B cell (primary cell): ENCODE measurements at regions not wholly inside any gene's neighbourhood (a gene's known extent, or its start where the extent isn't known, plus 50 kb on each side); places are given as distances from the start of the nearest gene placed in this dataset.

Source experiments
- ATAC-seq: fragments of 200-7000 bp; cut with Tn5 transposase; one replicate; pipeline ENCODE4 v1.10.0; 2021; ENCODE audit warnings: low read depth, mild to moderate bottlenecking, moderate number of reproducible peaks, moderate library complexity
- CTCF ChIA-PET: fragments of 350-600 bp; sonication (Branson Sonifier 250); formaldehyde crosslinking; loops from one replicate; lab custom pipeline; 2021; ENCODE audit warnings: antibody characterized with exemption, inconsistent platforms; lab: Charles Lee
- POLR2A ChIA-PET: fragments of 350-600 bp; sonication (Branson Sonifier 250); formaldehyde crosslinking; loops from one replicate; lab custom pipeline; 2021; ENCODE audit warnings: antibody characterized with exemption; lab: Charles Lee
- DNase-seq: peaks from one replicate; pipeline ENCODE4 v3.0.0; 2013
- H2AFZ ChIP-seq: 2 replicates; pipeline ENCODE4 v1.6.1; 2012; ENCODE audit warnings: mild to moderate bottlenecking, low read depth, low read length; ENCODE audit not compliant: insufficient read depth, poor library complexity, severe bottlenecking
- H3K27ac ChIP-seq, 2 donors: 1 replicate in 1 of 2; 2 replicates in 1 of 2; pipeline ENCODE4 v1.5.1; 2012 to 2013; ENCODE audit warnings: low read length in 2 of 2, mild to moderate bottlenecking in 2 of 2, moderate library complexity in 1 of 2
- H3K27me3 ChIP-seq, 4 experiments: fragments of 200-600 bp in 1 of 4; sonication (generic) in 1 of 4; replicated peaks in 1 of 4; 1 replicate in 2 of 4; 2 replicates in 2 of 4; pipeline versions ENCODE4 v1.6.1 to v1.7.0; 2013 to 2016; ENCODE audit warnings: low read length in 3 of 4, mild to moderate bottlenecking in 2 of 4, mixed read lengths in 1 of 4, moderate library complexity in 1 of 4; ENCODE audit not compliant: insufficient read depth in 4 of 4, control insufficient read depth in 3 of 4; ENCODE audit errors: control extremely low read depth in 1 of 4
- H3K36me3 ChIP-seq, 2 experiments: replicated peaks in 1 of 2; 1 replicate in 1 of 2; 2 replicates in 1 of 2; pipeline versions ENCODE4 v1.6.1 to v1.7.1; 2013; ENCODE audit warnings: low read length in 1 of 2; ENCODE audit not compliant: insufficient read depth in 2 of 2, control insufficient read depth in 1 of 2; ENCODE audit errors: control extremely low read depth in 1 of 2, extremely low read depth in 1 of 2
- H3K4me1 ChIP-seq, 2 donors: fragments of 200-600 bp in 1 of 2; sonication (generic) in 1 of 2; 1 replicate in 1 of 2; 2 replicates in 1 of 2; pipeline versions ENCODE4 v1.5.1 to v1.6.1; 2013 to 2017; ENCODE audit warnings: low read length in 2 of 2; ENCODE audit not compliant: control insufficient read depth in 2 of 2, insufficient read depth in 2 of 2
- H3K4me2 ChIP-seq: replicated peaks from 2 replicates; pipeline ENCODE3; 2012; ENCODE audit warnings: mild to moderate bottlenecking, low read depth, low read length; ENCODE audit not compliant: poor library complexity, severe bottlenecking
- H3K4me3 ChIP-seq, 5 experiments: fragments of 200-600 bp in 1 of 5; sonication (generic) in 1 of 5; 1 replicate in 3 of 5; 2 replicates in 2 of 5; pipeline versions ENCODE4 v1.5.1 to v1.7.0; 2011 to 2016; ENCODE audit warnings: low read length in 4 of 5, mild to moderate bottlenecking in 4 of 5, low read depth in 2 of 5, control low read depth in 1 of 5, moderate library complexity in 1 of 5; ENCODE audit not compliant: insufficient read depth in 1 of 5; ENCODE audit errors: control extremely low read depth in 1 of 5, extremely low read depth in 1 of 5
- H3K79me2 ChIP-seq: fragments of 200-600 bp; sonication (generic); one replicate; pipeline ENCODE4 v1.6.0; 2016; ENCODE audit warnings: low read length; ENCODE audit not compliant: control insufficient read depth, insufficient read depth
- H3K9ac ChIP-seq: fragments of 200-600 bp; sonication (generic); 2 replicates; pipeline ENCODE4 v1.6.1; 2017; ENCODE audit warnings: mild to moderate bottlenecking, low read length, moderate library complexity
- H3K9me3 ChIP-seq, 3 donors: one replicate each; pipeline versions ENCODE4 v1.6.1 to v1.7.1; 2013; ENCODE audit warnings: low read length in 2 of 3; ENCODE audit not compliant: control insufficient read depth in 2 of 3, insufficient read depth in 1 of 3; ENCODE audit errors: control extremely low read depth in 1 of 3
- H4K20me1 ChIP-seq: 2 replicates; pipeline ENCODE4 v1.6.0; 2012; ENCODE audit warnings: mild to moderate bottlenecking, low read length; ENCODE audit not compliant: insufficient read depth, control insufficient read depth, poor library complexity, severe bottlenecking
- H3K27ac Mint-ChIP-seq: one replicate; pipeline ENCODE4 v1.8.0; 2021; ENCODE audit warnings: mixed read lengths
- H3K27me3 Mint-ChIP-seq: one replicate; pipeline ENCODE4 v1.8.0; 2021; ENCODE audit warnings: mixed read lengths
- H3K4me1 Mint-ChIP-seq: one replicate; pipeline ENCODE4 v1.8.0; 2021; ENCODE audit warnings: mixed read lengths
- H3K4me3 Mint-ChIP-seq: one replicate; pipeline ENCODE4 v1.8.0; 2021; ENCODE audit warnings: mixed read lengths
- H3K9me3 Mint-ChIP-seq: one replicate; pipeline ENCODE4 v1.8.0; 2022; ENCODE audit warnings: mixed read lengths; ENCODE audit not compliant: insufficient read depth
- EZH2 ChIP-seq: IDR thresholded peaks from 2 replicates; pipeline ENCODE4 v1.6.1; 2012; ENCODE audit warnings: borderline replicate concordance, low read depth, mild to moderate bottlenecking, moderate library complexity, low read length; ENCODE audit not compliant: insufficient read depth, poor library complexity, severe bottlenecking
- WGBS: methylation state at CpG from one replicate; pipeline ENCODE4 v1.1.5; 2013; ENCODE audit warnings: missing lambda C conversion rate; ENCODE audit not compliant: insufficient coverage; 5-methylcytosine and 5-hydroxymethylcytosine counted together
- intact Hi-C: fragments of 100-400 bp; cut with micrococcal nuclease; formaldehyde crosslinking; loops from one replicate; pipeline ENCODE4 v1.10.0; 2022
- TF ChIP-seq, protein P1 (sequence below): fragments of 200-600 bp; IDR thresholded peaks from one replicate; pipeline ENCODE4 v1.8.0; 2022; ENCODE audit warnings: antibody characterized with exemption, mild to moderate bottlenecking

DNA sequence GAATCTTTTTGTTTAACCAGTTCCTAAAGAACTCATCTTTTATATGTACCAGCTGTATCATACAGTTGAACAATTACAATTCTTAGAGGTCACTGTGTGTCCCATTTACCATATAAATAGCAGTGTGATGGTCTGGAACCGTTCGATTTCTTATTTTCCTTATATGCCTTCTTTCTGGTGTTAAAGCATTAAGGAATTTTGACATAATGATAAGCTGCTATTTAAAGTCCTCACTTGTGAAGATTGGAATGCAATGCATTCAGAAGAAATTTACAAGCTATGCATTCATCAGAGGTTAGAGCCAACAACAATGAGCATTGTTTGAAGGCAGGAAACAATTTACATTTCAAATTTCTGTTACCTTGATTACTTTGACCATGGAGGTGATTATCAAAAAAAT is 80.0 kb upstream of the PRICKLE1 start:
- no peaks in the 10 kb centered on the region for H3K79me2 ChIP-seq
- Mint-ChIP-seq H3K9me3 (no peaks in the 10 kb centered on the region), H3K27me3 (peaks cover 6% of the 10 kb centered on the region), H3K4me1 (no peaks in the 10 kb centered on the region), H3K4me3 (no peak overlapping the region), H3K27ac (no peak overlapping the region)
- DNase-seq (no peak), ATAC-seq (no peak)
- peaks cover 0 to 2% (median 0%) of the 10 kb centered on the region in 4 experiments for H3K27me3 ChIP-seq
- no peaks in the 10 kb centered on the region for H4K20me1 ChIP-seq
- H3K4me2 ChIP-seq = no peak overlapping the region
- no peak overlapping the region for H3K9ac ChIP-seq
- H3K4me3 ChIP-seq = no peak overlapping the region
- CTCF ChIA-PET = no interaction called here
- TF ChIP-seq EZH2 = no peak
- TF ChIP-seq, protein P1, sequence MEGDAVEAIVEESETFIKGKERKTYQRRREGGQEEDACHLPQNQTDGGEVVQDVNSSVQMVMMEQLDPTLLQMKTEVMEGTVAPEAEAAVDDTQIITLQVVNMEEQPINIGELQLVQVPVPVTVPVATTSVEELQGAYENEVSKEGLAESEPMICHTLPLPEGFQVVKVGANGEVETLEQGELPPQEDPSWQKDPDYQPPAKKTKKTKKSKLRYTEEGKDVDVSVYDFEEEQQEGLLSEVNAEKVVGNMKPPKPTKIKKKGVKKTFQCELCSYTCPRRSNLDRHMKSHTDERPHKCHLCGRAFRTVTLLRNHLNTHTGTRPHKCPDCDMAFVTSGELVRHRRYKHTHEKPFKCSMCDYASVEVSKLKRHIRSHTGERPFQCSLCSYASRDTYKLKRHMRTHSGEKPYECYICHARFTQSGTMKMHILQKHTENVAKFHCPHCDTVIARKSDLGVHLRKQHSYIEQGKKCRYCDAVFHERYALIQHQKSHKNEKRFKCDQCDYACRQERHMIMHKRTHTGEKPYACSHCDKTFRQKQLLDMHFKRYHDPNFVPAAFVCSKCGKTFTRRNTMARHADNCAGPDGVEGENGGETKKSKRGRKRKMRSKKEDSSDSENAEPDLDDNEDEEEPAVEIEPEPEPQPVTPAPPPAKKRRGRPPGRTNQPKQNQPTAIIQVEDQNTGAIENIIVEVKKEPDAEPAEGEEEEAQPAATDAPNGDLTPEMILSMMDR = no peak
- no peaks in the 10 kb centered on the region for H3K36me3 ChIP-seq
- H3K9me3 ChIP-seq = no peaks in the 10 kb centered on the region
- POLR2A ChIA-PET = no interaction called here
- no CpG with 5 or more reads among the region's 2 CpGs for WGBS
- no peak overlapping the region for H3K27ac ChIP-seq
- no peaks in the 10 kb centered on the region for H3K4me1 ChIP-seq
- no peak overlapping the region for H2AFZ ChIP-seq
- intact Hi-C loops = no loop called here

DNA sequence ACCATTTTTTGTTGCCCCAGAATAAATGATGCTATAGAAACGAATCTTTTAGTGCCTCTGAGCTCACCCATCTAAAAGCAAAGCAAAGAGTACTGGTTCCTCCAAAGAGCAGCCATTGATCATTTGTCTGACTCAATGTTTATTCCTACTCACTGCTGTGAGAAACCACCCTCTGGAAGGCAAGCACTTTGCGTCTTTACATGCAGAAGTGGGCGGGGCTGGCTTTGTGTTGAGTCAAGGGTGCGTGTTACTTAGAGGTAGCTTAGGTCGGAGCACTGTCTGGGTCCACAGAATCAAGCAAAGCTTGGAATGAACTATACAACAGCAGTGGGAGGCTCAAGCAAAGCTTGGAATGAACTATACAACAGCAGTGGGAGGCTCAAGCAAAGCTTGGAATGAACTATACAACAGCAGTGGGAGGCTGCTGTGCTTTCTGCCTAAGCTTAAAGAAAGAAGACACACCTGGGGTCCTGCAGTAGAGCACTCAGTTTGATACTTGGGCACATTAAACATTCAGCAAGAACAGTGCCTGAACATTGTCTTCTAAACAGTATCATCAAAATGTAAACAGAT is 77.2 kb upstream of the PRICKLE1 start:
- Histone ChIP-seq H3K4me1 (no peaks in the 10 kb centered on the region), H3K27me3 (peaks cover 0 to 2% (median 0%) of the 10 kb centered on the region in 4 experiments), H3K9ac (no peak overlapping the region), H4K20me1 (no peaks in the 10 kb centered on the region), H3K36me3 (no peaks in the 10 kb centered on the region), H3K79me2 (no peaks in the 10 kb centered on the region), H3K4me2 (no peak overlapping the region), H3K27ac (no peak overlapping the region), H2AFZ (no peak overlapping the region), H3K9me3 (no peaks in the 10 kb centered on the region), H3K4me3 (no peak overlapping the region)
- Mint-ChIP-seq H3K4me1 (no peaks in the 10 kb centered on the region), H3K9me3 (no peaks in the 10 kb centered on the region), H3K4me3 (no peak overlapping the region), H3K27me3 (peaks cover 8% of the 10 kb centered on the region), H3K27ac (no peak overlapping the region)
- intact Hi-C loops = no loop called here
- ATAC-seq = no peak
- CTCF ChIA-PET = no interaction called here
- POLR2A ChIA-PET = no interaction called here
- TF ChIP-seq, protein P1 = no peak
- TF ChIP-seq EZH2 = no peak
- DNase-seq = no peak
- 86% methylated on average over 3 of the region's 5 CpGs for WGBS
